K562 (cell line): ENCODE measurements at regions not wholly inside any gene's neighbourhood (a gene's known extent, or its start where the extent isn't known, plus 50 kb on each side); places are given as distances from the start of the nearest gene placed in this dataset.

ENCODE experiments used
- ATAC-seq: fragments of 200-7000 bp; cut with Tn5 transposase; 3 replicates; pipeline ENCODE4 v1.9.1; 2020; ENCODE audit warnings: moderate library complexity
- BruUV-seq: library from RNA; stranded (reverse); fragments of 400-500 nt; replicated peaks from 2 replicates; lab custom pipeline; 2021; lab: Mats Ljungman, UMichigan
- CTCF ChIA-PET: fragments of 300-600 bp; formaldehyde crosslinking; extraction: SDS; loops from one replicate; lab custom pipeline; 2021; ENCODE audit warnings: low intra/inter-chr PET ratio; lab: Yijun Ruan, JAX
- POLR2A ChIA-PET: fragments of 300-600, 350-650 bp; sonication (Branson Sonifier 250); formaldehyde crosslinking; extraction: SDS; loops from one replicate; lab custom pipeline; 2021; ENCODE audit warnings: antibody characterized with exemption, inconsistent platforms; lab: Yijun Ruan, JAX
- DNase-seq, 4 experiments: peaks; one replicate each; pipeline versions ENCODE4 v3.0.0 to v3.0.0-alpha.2; 2011 to 2018; ENCODE audit warnings: low spot score in 3 of 4, mixed read lengths in 3 of 4; ENCODE audit errors: extremely low read depth in 1 of 4
- FAIRE-seq: peaks from 2 replicates; lab custom pipeline; 2011; peaks lifted over from hg19 to GRCh38; lab: Jason Lieb, UNC
- H2AFZ ChIP-seq: 2 replicates; pipeline ENCODE4 v1.6.0; 2011; ENCODE audit warnings: low read depth, low read length, control low read depth, inconsistent platforms
- H3K27ac ChIP-seq: fragments of 200-600 bp; 3 replicates; pipeline ENCODE4 v1.8.0; 2011; ENCODE audit warnings: low read depth, mild to moderate bottlenecking, control low read depth, inconsistent platforms, low read length, moderate library complexity, mixed read lengths; ENCODE audit errors: extremely low read depth
- H3K27me3 ChIP-seq, 2 experiments: fragments of 300-600 bp in 1 of 2; 2 replicates in 1 of 2; 3 replicates in 1 of 2; pipeline versions ENCODE4 v1.6.0 to v1.8.0; 2011; ENCODE audit warnings: inconsistent platforms in 2 of 2, low read length in 2 of 2, mild to moderate bottlenecking in 1 of 2, mixed read lengths in 1 of 2, moderate library complexity in 1 of 2; ENCODE audit not compliant: control insufficient read depth in 2 of 2, insufficient read depth in 2 of 2
- H3K36me3 ChIP-seq: fragments of 300-600 bp; 3 replicates; pipeline ENCODE4 v1.8.0; 2011; ENCODE audit warnings: mild to moderate bottlenecking, low read length, inconsistent platforms; ENCODE audit not compliant: control insufficient read depth, insufficient read depth
- H3K4me1 ChIP-seq, 2 experiments: fragments of 200-600 bp in 1 of 2; replicated peaks in 1 of 2; 2 replicates in 1 of 2; 3 replicates in 1 of 2; pipeline versions ENCODE4 v1.5.1 to v1.8.0; 2011; ENCODE audit warnings: inconsistent platforms in 2 of 2, low read length in 2 of 2, mild to moderate bottlenecking in 1 of 2, mixed read lengths in 1 of 2, moderate library complexity in 1 of 2; ENCODE audit not compliant: control insufficient read depth in 2 of 2, insufficient read depth in 2 of 2
- H3K4me2 ChIP-seq: 2 replicates; pipeline ENCODE4 v1.6.1; 2011; ENCODE audit warnings: low read length, control low read depth, inconsistent platforms, mixed read lengths; ENCODE audit not compliant: insufficient read depth
- H3K4me3 ChIP-seq: fragments of 200-600 bp; sonication (generic), shearing (Covaris generic); 2 replicates; pipeline ENCODE4 v1.5.1; 2016; ENCODE audit warnings: control low read depth, inconsistent platforms
- H3K79me2 ChIP-seq: fragments of 200-600 bp; 3 replicates; pipeline ENCODE4 v1.8.0; 2011; ENCODE audit warnings: low read length, inconsistent platforms; ENCODE audit not compliant: control insufficient read depth, insufficient read depth
- H3K9ac ChIP-seq, 2 experiments: 2 replicates each; pipeline versions ENCODE4 v1.6.0 to v1.6.1; 2011; ENCODE audit warnings: low read depth in 2 of 2, low read length in 2 of 2, control low read depth in 1 of 2, inconsistent platforms in 1 of 2, mild to moderate bottlenecking in 1 of 2, mixed read lengths in 1 of 2; ENCODE audit not compliant: insufficient read depth in 1 of 2
- H3K9me1 ChIP-seq: one replicate; pipeline ENCODE4 v1.6.0; 2011; ENCODE audit warnings: inconsistent platforms, mild to moderate bottlenecking, low read length, moderate library complexity; ENCODE audit not compliant: control insufficient read depth, insufficient read depth
- H3K9me3 ChIP-seq: replicated peaks from 2 replicates; pipeline ENCODE4 v1.5.1; 2011; ENCODE audit warnings: low read depth, low read length, inconsistent platforms; ENCODE audit not compliant: control insufficient read depth, insufficient read depth
- H4K20me1 ChIP-seq: replicated peaks from 2 replicates; pipeline ENCODE4 v1.6.1; 2011; ENCODE audit warnings: low read length, inconsistent platforms, mixed read lengths; ENCODE audit not compliant: control insufficient read depth, insufficient read depth
- DLX4 ChIP-seq: fragments of 250-450 bp; sonication (Bioruptor Pico); IDR thresholded peaks from 2 replicates; pipeline ENCODE4 v1.6.1; 2021; ENCODE audit warnings: mild to moderate bottlenecking
- FOXJ2 ChIP-seq: fragments of 200-800 bp; sonication (Bioruptor generic); IDR thresholded peaks from 2 replicates; pipeline ENCODE4 v1.6.1; 2016; ENCODE audit warnings: missing genetic modification characterization, missing compliant biosample characterization
- HMGXB4 ChIP-seq: sonication (generic); formaldehyde crosslinking; IDR thresholded peaks from 2 replicates; pipeline ENCODE4 v1.8.1; 2023; ENCODE audit warnings: mild to moderate bottlenecking, missing genetic modification reagents
- HNRNPLL ChIP-seq: fragments of 200-400 bp; formaldehyde crosslinking; IDR thresholded peaks from 2 replicates; pipeline ENCODE4 v1.6.1; 2017; ENCODE audit warnings: low read length, low read depth, mild to moderate bottlenecking; ENCODE audit not compliant: poor library complexity, severe bottlenecking
- TEAD2 ChIP-seq: fragments of 450-650 bp; IDR thresholded peaks from 2 replicates; pipeline ENCODE4 v1.6.1; 2016; ENCODE audit warnings: missing genetic modification characterization, control low read depth, missing compliant biosample characterization
- ZBTB33 ChIP-seq: sonication (generic); formaldehyde crosslinking; IDR thresholded peaks from 2 replicates; pipeline ENCODE4 v1.8.1; 2023; ENCODE audit warnings: mild to moderate bottlenecking, missing genetic modification reagents
- WGBS: fragments of 100-300 bp; shearing (Covaris generic); methylation state at CpG from one replicate; pipeline ENCODE4 v1.1.6; 2016; ENCODE audit warnings: low coverage, mixed read lengths; ENCODE audit not compliant: insufficient coverage; ENCODE audit errors: missing lambda C conversion rate; 5-methylcytosine and 5-hydroxymethylcytosine counted together
- in situ Hi-C: fragments of 300-500 bp; cut with MboI; formaldehyde crosslinking; loops from 4 replicates; pipeline ENCODE4 v1.15.0; 2018; ENCODE audit warnings: inconsistent platforms, mixed read lengths
- intact Hi-C: fragments of 100-400 bp; cut with micrococcal nuclease; formaldehyde crosslinking; loops from 2 replicates; pipeline ENCODE4 v1.14.2; 2022

- Histone ChIP-seq H3K9ac (no peak overlapping the region), H2AFZ (no peak overlapping the region), H3K27me3 (no peaks in the 10 kb centered on the region), H3K27ac (no peak overlapping the region), H3K9me1 (no peaks in the 10 kb centered on the region), H3K4me1 (peaks cover 31 to 32% of the 10 kb centered on the region in 2 experiments; a peak in 4 of 5 replicates), H3K79me2 (no peaks in the 10 kb centered on the region), H3K36me3 (peaks cover 14% of the 10 kb centered on the region), H3K4me2 (no peak overlapping the region), H4K20me1 (peaks cover 27% of the 10 kb centered on the region), H3K4me3 (no peak overlapping the region), H3K9me3 (no peaks in the 10 kb centered on the region)
- intact Hi-C loops, result no loop called here
- CTCF ChIA-PET, result no interaction called here
- POLR2A ChIA-PET, result interaction anchor here (1.1 kb wide), 1 partner anchor 14 kb away, joined by 7 read pairs; no protein-coding TSS in a partner anchor
- ATAC-seq (no peak), FAIRE-seq (no peak), DNase-seq (no peak)
- no TSS peak for BruUV-seq
- TF ChIP-seq HNRNPLL (no peak), DLX4 (CRISPR knock-in tag) (no peak), ZBTB33 (CRISPR knock-in tag) (no peak), HMGXB4 (CRISPR knock-in tag) (no peak), FOXJ2 (tag) (no peak), TEAD2 (no peak)
- in situ Hi-C loops, result no loop called here
- 67% methylated on average over 14 of the region's 14 CpGs for WGBS
Observed at GRCh38 chr12:113757221-113758002, 208.7 kb downstream of the RBM19 start.
